Muscle of leg (tissue), 3 donors: ENCODE measurements at regions not wholly inside any gene's neighbourhood (a gene's known extent, or its start where the extent isn't known, plus 50 kb on each side); places are given as distances from the start of the nearest gene placed in this dataset.
"Not testable (repeated sequence)": the region's sequence is repeated elsewhere in the genome, so short reads cannot be mapped to it uniquely, and the experiment has no call there.

Experiments used
- DNase-seq: peaks from one replicate; pipeline ENCODE4 v3.0.0; 2013
- H3K27ac ChIP-seq: one replicate; pipeline ENCODE4 v1.5.1; 2013; ENCODE audit warnings: mild to moderate bottlenecking, low read length, control low read depth
- H3K27me3 ChIP-seq: one replicate; pipeline ENCODE4 v1.6.1; 2013; ENCODE audit warnings: low read length; ENCODE audit not compliant: control insufficient read depth, insufficient read depth
- H3K36me3 ChIP-seq: one replicate; pipeline ENCODE4 v1.6.1; 2013; ENCODE audit warnings: low read length; ENCODE audit not compliant: control insufficient read depth, insufficient read depth
- H3K4me1 ChIP-seq: one replicate; pipeline ENCODE4 v1.6.1; 2013; ENCODE audit warnings: low read length; ENCODE audit not compliant: control insufficient read depth, insufficient read depth
- H3K4me3 ChIP-seq: one replicate; pipeline ENCODE4 v1.5.1; 2013; ENCODE audit warnings: low read length, control low read depth
- H3K9me3 ChIP-seq: replicated peaks from 2 replicates; pipeline ENCODE4 v1.6.1; 2013; ENCODE audit warnings: low read depth, low read length; ENCODE audit not compliant: control insufficient read depth
- WGBS: methylation state at CpG from one replicate; pipeline ENCODE4 v1.1.5; 2013; ENCODE audit warnings: missing lambda C conversion rate; ENCODE audit not compliant: insufficient coverage; 5-methylcytosine and 5-hydroxymethylcytosine counted together

- WGBS: no CpG with 5 or more reads among the region's 5 CpGs
- H3K4me3 ChIP-seq: no peak overlapping the region
- H3K36me3 ChIP-seq: no peaks in the 10 kb centered on the region
- DNase-seq: no peak
- no peaks in the 10 kb centered on the region for H3K4me1 ChIP-seq
- H3K27me3 ChIP-seq: no peaks in the 10 kb centered on the region
- H3K9me3 ChIP-seq: no peaks in the 10 kb centered on the region
- H3K27ac ChIP-seq: no peak overlapping the region
Measured at GRCh38 chr12:20057398-20057797, 310.9 kb upstream of the PDE3A start.

GRCh38 chr12:20063116-20063515 is 305.2 kb upstream of the PDE3A start:
- Histone ChIP-seq H3K36me3 (no peaks in the 10 kb centered on the region), H3K27me3 (no peaks in the 10 kb centered on the region), H3K27ac (no peak overlapping the region), H3K9me3 (no peaks in the 10 kb centered on the region), H3K4me1 (no peaks in the 10 kb centered on the region), H3K4me3 (no peak overlapping the region)
- peak; percentile 75 for DNase-seq
- WGBS: no CpG with 5 or more reads among the region's 6 CpGs

- no peak for DNase-seq
- no peak overlapping the region for H3K4me3 ChIP-seq
- H3K36me3 ChIP-seq: no peaks in the 10 kb centered on the region
- no peaks in the 10 kb centered on the region for H3K9me3 ChIP-seq
- 63% methylated on average over 3 of the region's 3 CpGs for WGBS
- no peaks in the 10 kb centered on the region for H3K27me3 ChIP-seq
- H3K27ac ChIP-seq: no peak overlapping the region
- H3K4me1 ChIP-seq: no peaks in the 10 kb centered on the region
Measured at GRCh38 chr12:20077618-20078017, 290.7 kb upstream of the PDE3A start.

GRCh38 chr12:20089077-20089476 is 279.3 kb upstream of the PDE3A start:
- no CpG with 5 or more reads among the region's 6 CpGs for WGBS
- Histone ChIP-seq H3K9me3 (no peaks in the 10 kb centered on the region), H3K27ac (no peak overlapping the region), H3K27me3 (no peaks in the 10 kb centered on the region), H3K36me3 (no peaks in the 10 kb centered on the region), H3K4me3 (no peak overlapping the region), H3K4me1 (no peaks in the 10 kb centered on the region)
- no peak for DNase-seq

- H3K9me3 ChIP-seq, DNase-seq, H3K27me3 ChIP-seq, H3K36me3 ChIP-seq, H3K27ac ChIP-seq, H3K4me3 ChIP-seq, H3K4me1 ChIP-seq: not testable (repeated sequence)
- WGBS: 91% methylated on average over 28 of the region's 32 CpGs
Measured at GRCh38 chr12:20093190-20093810, 275.0 kb upstream of the PDE3A start.

GRCh38 chr12:20096430-20096829 is 271.9 kb upstream of the PDE3A start:
- Histone ChIP-seq H3K27me3 (no peaks in the 10 kb centered on the region), H3K27ac (no peak overlapping the region), H3K9me3 (no peaks in the 10 kb centered on the region), H3K4me1 (peaks cover 5% of the 10 kb centered on the region), H3K36me3 (no peaks in the 10 kb centered on the region), H3K4me3 (no peak overlapping the region)
- WGBS: 84% methylated on average over 6 of the region's 6 CpGs
- no peak for DNase-seq

- Histone ChIP-seq H3K36me3 (no peaks in the 10 kb centered on the region), H3K27ac (no peak overlapping the region), H3K4me1 (peaks cover 5% of the 10 kb centered on the region), H3K27me3 (no peaks in the 10 kb centered on the region), H3K9me3 (no peaks in the 10 kb centered on the region), H3K4me3 (no peak overlapping the region)
- WGBS: no CpG with 5 or more reads among the region's 2 CpGs
- DNase-seq: peak; percentile 82
Measured at GRCh38 chr12:20097626-20098025, 270.7 kb upstream of the PDE3A start.

GRCh38 chr12:20099395-20100183 is 268.7 kb upstream of the PDE3A start:
- Histone ChIP-seq H3K4me3 (no peak overlapping the region), H3K4me1 (peaks cover 5% of the 10 kb centered on the region), H3K9me3 (no peaks in the 10 kb centered on the region), H3K27ac (no peak overlapping the region), H3K27me3 (no peaks in the 10 kb centered on the region), H3K36me3 (no peaks in the 10 kb centered on the region)
- WGBS: 74% methylated on average over 4 of the region's 5 CpGs
- peak; percentile 26 for DNase-seq

GRCh38 chr12:20101046-20101445 is 267.3 kb upstream of the PDE3A start:
- Histone ChIP-seq H3K9me3 (no peaks in the 10 kb centered on the region), H3K4me1 (peaks cover 5% of the 10 kb centered on the region), H3K27me3 (no peaks in the 10 kb centered on the region), H3K36me3 (no peaks in the 10 kb centered on the region), H3K4me3 (no peak overlapping the region), H3K27ac (no peak overlapping the region)
- WGBS: 45% methylated on average over 5 of the region's 5 CpGs
- DNase-seq: peak; percentile 51

- H3K27me3 ChIP-seq: no peaks in the 10 kb centered on the region
- no peaks in the 10 kb centered on the region for H3K36me3 ChIP-seq
- no peak for DNase-seq
- no peaks in the 10 kb centered on the region for H3K9me3 ChIP-seq
- H3K4me3 ChIP-seq: no peak overlapping the region
- H3K27ac ChIP-seq: no peak overlapping the region
- H3K4me1 ChIP-seq: peaks cover 5% of the 10 kb centered on the region
Measured at GRCh38 chr12:20105943-20106342, 262.4 kb upstream of the PDE3A start.
